HEK293T (cell line): ENCODE measurements at regions not wholly inside any gene's neighbourhood (a gene's known extent, or its start where the extent isn't known, plus 50 kb on each side); places are given as distances from the start of the nearest gene placed in this dataset.
"Not testable (repeated sequence)": the region's sequence is repeated elsewhere in the genome, so short reads cannot be mapped to it uniquely, and the experiment has no call there.

Source experiments
- CTCF ChIA-PET: fragments of 350-600 bp; formaldehyde crosslinking; extraction: SDS; loops from one replicate; lab custom pipeline; 2021; ENCODE audit warnings: antibody characterized with exemption, inconsistent platforms; lab: Yijun Ruan, JAX
- POLR2A ChIA-PET: fragments of 350-600 bp; formaldehyde crosslinking; extraction: SDS; loops from one replicate; lab custom pipeline; 2020; ENCODE audit warnings: antibody characterized with exemption, inconsistent platforms; lab: Yijun Ruan, JAX
- DNase-seq: peaks from one replicate; pipeline ENCODE4 v3.0.0; 2012; ENCODE audit warnings: mixed read lengths; ENCODE audit errors: extremely low spot score
- ARNT ChIP-seq: fragments of 450-650 bp; IDR thresholded peaks from 2 replicates; pipeline ENCODE4 v1.6.1; 2017; ENCODE audit warnings: mild to moderate bottlenecking
- BHLHE40 ChIP-seq: fragments of 450-650 bp; IDR thresholded peaks from 2 replicates; pipeline ENCODE4 v1.6.1; 2016; ENCODE audit warnings: mild to moderate bottlenecking, moderate library complexity, borderline replicate concordance
- CTBP1 ChIP-seq: fragments of 450-650 bp; IDR thresholded peaks from 2 replicates; pipeline ENCODE4 v1.6.1; 2016; ENCODE audit warnings: borderline replicate concordance
- ELF4 ChIP-seq: fragments of 450-650 bp; IDR thresholded peaks from 2 replicates; pipeline ENCODE4 v1.6.1; 2017; ENCODE audit warnings: antibody characterized with exemption
- FOXA1 ChIP-seq: fragments of 450-650 bp; IDR thresholded peaks from 2 replicates; pipeline ENCODE4 v1.6.1; 2016; ENCODE audit warnings: mild to moderate bottlenecking
- FOXK2 ChIP-seq: fragments of 450-650 bp; IDR thresholded peaks from 2 replicates; pipeline ENCODE4 v1.6.1; 2016; ENCODE audit warnings: mild to moderate bottlenecking
- FOXM1 ChIP-seq: fragments of 450-650 bp; IDR thresholded peaks from 2 replicates; pipeline ENCODE4 v1.6.1; 2017; ENCODE audit warnings: mild to moderate bottlenecking, borderline replicate concordance
- HDGF ChIP-seq: fragments of 450-650 bp; IDR thresholded peaks from 2 replicates; pipeline ENCODE4 v1.6.1; 2017; ENCODE audit warnings: antibody characterized with exemption, borderline replicate concordance
- L3MBTL2 ChIP-seq: fragments of 450-650 bp; conservative IDR thresholded peaks from 2 replicates; pipeline ENCODE4 v1.6.1; 2016; ENCODE audit warnings: mild to moderate bottlenecking
- LEF1 ChIP-seq: fragments of 450-650 bp; IDR thresholded peaks from 2 replicates; pipeline ENCODE4 v1.6.1; 2017; ENCODE audit warnings: mild to moderate bottlenecking, borderline replicate concordance
- NFRKB ChIP-seq: fragments of 450-650 bp; IDR thresholded peaks from 2 replicates; pipeline ENCODE4 v1.6.1; 2016; ENCODE audit warnings: mild to moderate bottlenecking, moderate library complexity
- SP1 ChIP-seq: fragments of 450-650 bp; IDR thresholded peaks from 2 replicates; pipeline ENCODE4 v1.6.1; 2017
- SUZ12 ChIP-seq: fragments of 450-650 bp; IDR thresholded peaks from 2 replicates; pipeline ENCODE4 v1.6.1; 2016; ENCODE audit warnings: mild to moderate bottlenecking
- TARDBP ChIP-seq: fragments of 450-650 bp; IDR thresholded peaks from 2 replicates; pipeline ENCODE4 v1.6.1; 2016
- ZNF384 ChIP-seq: fragments of 450-650 bp; IDR thresholded peaks from 2 replicates; pipeline ENCODE4 v1.6.1; 2016
- TF ChIP-seq, protein P1 (sequence below): fragments of 450-650 bp; IDR thresholded peaks from 2 replicates; pipeline ENCODE4 v1.6.1; 2016

GRCh38 chr5:128844354-128844923 lies 120.8 kb upstream of the SLC27A6 start:
- ChIA-PET POLR2A (no interaction called here), CTCF (no interaction called here)
- TF ChIP-seq LEF1 (no peak), NFRKB (no peak), FOXA1 (no peak), SUZ12 (no peak), FOXK2 (no peak), SP1 (no peak), ELF4 (no peak), ARNT (no peak), FOXM1 (no peak), HDGF (no peak)
- DNase-seq, result no peak

GRCh38 chr5:128850049-128850448 lies 115.2 kb upstream of the SLC27A6 start:
- TF ChIP-seq ZNF384 (no peak), TARDBP (no peak), L3MBTL2 (no peak)
- TF ChIP-seq, protein P1, sequence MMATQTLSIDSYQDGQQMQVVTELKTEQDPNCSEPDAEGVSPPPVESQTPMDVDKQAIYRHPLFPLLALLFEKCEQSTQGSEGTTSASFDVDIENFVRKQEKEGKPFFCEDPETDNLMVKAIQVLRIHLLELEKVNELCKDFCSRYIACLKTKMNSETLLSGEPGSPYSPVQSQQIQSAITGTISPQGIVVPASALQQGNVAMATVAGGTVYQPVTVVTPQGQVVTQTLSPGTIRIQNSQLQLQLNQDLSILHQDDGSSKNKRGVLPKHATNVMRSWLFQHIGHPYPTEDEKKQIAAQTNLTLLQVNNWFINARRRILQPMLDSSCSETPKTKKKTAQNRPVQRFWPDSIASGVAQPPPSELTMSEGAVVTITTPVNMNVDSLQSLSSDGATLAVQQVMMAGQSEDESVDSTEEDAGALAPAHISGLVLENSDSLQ, result peak; percentile 54
- POLR2A ChIA-PET, result no interaction called here

GRCh38 chr5:128854931-128855330 lies 110.4 kb upstream of the SLC27A6 start:
- no peak for DNase-seq
- POLR2A ChIA-PET, result no interaction called here
- CTCF ChIA-PET, result interaction anchor here (1.0 kb wide), 1 partner anchor 8 kb away, joined by 3 read pairs; no protein-coding TSS in a partner anchor
- TF ChIP-seq NFRKB, result no peak
- no peak for TF ChIP-seq L3MBTL2
- TF ChIP-seq FOXM1, result no peak
- TF ChIP-seq SUZ12, result no peak
- no peak for TF ChIP-seq BHLHE40
- no peak for TF ChIP-seq ARNT
- TF ChIP-seq SP1, result no peak
- TF ChIP-seq ZNF384, result no peak
- no peak for TF ChIP-seq FOXA1
- no peak for TF ChIP-seq ELF4
- TF ChIP-seq LEF1, result no peak
- TF ChIP-seq, protein P1, result no peak
- no peak for TF ChIP-seq FOXK2

More at GRCh38 chr5:128850049-128850448, 115.2 kb upstream of the SLC27A6 start:
- CTCF ChIA-PET, result no interaction called here
- no peak for DNase-seq

GRCh38 chr5:128857076-128857677 lies 108.1 kb upstream of the SLC27A6 start:
- no peak for TF ChIP-seq FOXK2
- TF ChIP-seq CTBP1, result no peak
- TF ChIP-seq HDGF, result no peak
- TF ChIP-seq SP1, result no peak
- no peak for TF ChIP-seq BHLHE40
- TF ChIP-seq ZNF384, result no peak
- no peak for TF ChIP-seq ARNT
- no peak for TF ChIP-seq FOXA1
- DNase-seq, result no peak
- POLR2A ChIA-PET, result no interaction called here
- CTCF ChIA-PET, result no interaction called here

DNA sequence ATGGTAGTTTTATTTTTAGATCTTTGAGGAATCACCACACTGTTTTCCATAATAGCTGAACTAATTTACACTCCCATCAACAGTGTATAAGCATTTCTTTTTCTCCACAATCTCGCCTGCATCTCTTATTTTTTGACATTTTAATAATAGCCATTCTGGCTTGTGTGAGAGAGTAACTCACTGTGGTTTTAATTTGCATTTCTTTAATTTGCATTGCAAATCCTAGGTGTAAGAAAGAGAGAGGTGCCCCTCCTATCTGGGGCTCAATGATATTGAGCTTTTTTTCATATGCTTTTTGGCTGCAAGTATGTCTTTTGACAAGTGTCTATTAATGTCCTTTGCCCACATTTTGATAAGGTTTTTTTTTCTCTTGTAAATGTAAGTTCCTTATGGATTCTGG lies 106.3 kb upstream of the SLC27A6 start:
- CTCF ChIA-PET, result no interaction called here
- DNase-seq, result no peak
- POLR2A ChIA-PET, result no interaction called here
- TF ChIP-seq TARDBP, result no peak
- TF ChIP-seq BHLHE40, result no peak
- TF ChIP-seq FOXA1, result no peak
- no peak for TF ChIP-seq FOXK2
- TF ChIP-seq LEF1, result no peak
- no peak for TF ChIP-seq ELF4
- no peak for TF ChIP-seq ZNF384
- no peak for TF ChIP-seq HDGF
- TF ChIP-seq NFRKB, result no peak
- no peak for TF ChIP-seq CTBP1
- no peak for TF ChIP-seq L3MBTL2

DNA sequence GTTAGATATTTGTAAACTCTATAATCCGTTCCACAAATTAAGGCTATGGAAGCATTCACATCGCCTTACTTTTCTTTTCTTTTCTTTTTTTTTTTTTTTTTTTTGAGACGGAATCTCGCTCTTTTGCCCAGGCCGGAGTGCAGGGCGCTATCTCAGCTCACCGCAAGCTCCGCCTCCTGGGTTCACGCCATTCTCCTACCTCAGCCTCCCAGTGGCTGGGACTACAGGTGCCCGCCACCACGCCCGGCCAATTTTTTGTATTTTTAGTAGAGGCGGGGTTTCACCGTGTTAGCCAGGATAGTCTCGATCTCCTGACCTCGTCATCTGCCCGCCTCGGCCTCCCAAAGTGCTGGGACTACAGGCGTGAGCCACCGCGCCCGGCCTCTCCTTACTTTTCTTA lies 104.1 kb upstream of the SLC27A6 start:
- POLR2A ChIA-PET, CTCF ChIA-PET, DNase-seq: not testable (repeated sequence)

GRCh38 chr5:128869970-128870369 lies 95.3 kb upstream of the SLC27A6 start:
- no peak for DNase-seq
- CTCF ChIA-PET, result no interaction called here
- TF ChIP-seq L3MBTL2 (no peak), ZNF384 (no peak), SP1 (no peak), FOXM1 (no peak)
- POLR2A ChIA-PET, result no interaction called here
